HepG2 (cell line): ENCODE measurements at regions not wholly inside any gene's neighbourhood (a gene's known extent, or its start where the extent isn't known, plus 50 kb on each side); places are given as distances from the start of the nearest gene placed in this dataset.

Experiments used
- ATAC-seq: fragments of 200-7000 bp; cut with Tn5 transposase; 3 replicates; pipeline ENCODE4 v1.9.1; 2020; ENCODE audit warnings: mild to moderate bottlenecking, moderate library complexity
- BruUV-seq: library from RNA; stranded (reverse); fragments of 400-500 nt; replicated peaks from 2 replicates; lab custom pipeline; 2021; lab: Mats Ljungman, UMichigan
- CTCF ChIA-PET: fragments of 300-600 bp; formaldehyde crosslinking; extraction: SDS; loops from one replicate; lab custom pipeline; 2021; ENCODE audit warnings: low total read pairs, inconsistent platforms, low intra/inter-chr PET ratio; lab: Yijun Ruan, JAX
- POLR2A ChIA-PET: fragments of 350-600 bp; sonication (Branson Sonifier 250); formaldehyde crosslinking; loops from one replicate; lab custom pipeline; 2020; ENCODE audit warnings: antibody characterized with exemption, inconsistent platforms; lab: Yijun Ruan, JAX
- DNase-seq: peaks from one replicate; pipeline ENCODE4 v3.0.0-alpha.2; 2015; ENCODE audit warnings: low spot score
- FAIRE-seq: peaks from 3 replicates; lab custom pipeline; 2011; peaks lifted over from hg19 to GRCh38; lab: Jason Lieb, UNC
- H2AFZ ChIP-seq: one replicate; pipeline ENCODE4 v1.6.1; 2011; ENCODE audit warnings: low read length, inconsistent platforms
- H3K27ac ChIP-seq: fragments of 300-600 bp; 3 replicates; pipeline ENCODE4 v1.8.0; 2011; ENCODE audit warnings: mixed run types, mild to moderate bottlenecking, mixed read lengths, low read length, inconsistent platforms; ENCODE audit not compliant: insufficient read depth; ENCODE audit errors: extremely low read length
- H3K27me3 ChIP-seq, 2 experiments: fragments of 200-600 bp in 1 of 2; 2 replicates in 1 of 2; 3 replicates in 1 of 2; pipeline versions ENCODE4 v1.6.0 to v1.8.0; 2011; ENCODE audit warnings: low read length in 2 of 2, mild to moderate bottlenecking in 2 of 2, moderate library complexity in 2 of 2, inconsistent platforms in 1 of 2; ENCODE audit not compliant: insufficient read depth in 2 of 2, control insufficient read depth in 1 of 2
- H3K36me3 ChIP-seq, 2 experiments: fragments of 200-600 bp in 1 of 2; replicated peaks in 1 of 2; 2 replicates in 1 of 2; 3 replicates in 1 of 2; pipeline versions ENCODE4 v1.5.1 to v1.8.0; 2011; ENCODE audit warnings: low read length in 2 of 2, inconsistent platforms in 1 of 2; ENCODE audit not compliant: insufficient read depth in 2 of 2, control insufficient read depth in 1 of 2
- H3K4me1 ChIP-seq: 2 replicates; pipeline ENCODE4 v1.5.1; 2012; ENCODE audit warnings: low read length, inconsistent platforms; ENCODE audit not compliant: insufficient read depth
- H3K4me2 ChIP-seq: 2 replicates; pipeline ENCODE4 v1.6.0; 2011; ENCODE audit warnings: low read depth, low read length, inconsistent platforms
- H3K4me3 ChIP-seq, 3 experiments: fragments of 200-600 bp in 1 of 3; sonication (generic), shearing (Covaris generic) in 1 of 3; replicated peaks in 1 of 3; 2 replicates each; pipeline ENCODE4 v1.5.1; 2011 to 2016; ENCODE audit warnings: low read length in 3 of 3, inconsistent platforms in 2 of 3, low read depth in 2 of 3, mild to moderate bottlenecking in 2 of 3, control low read depth in 1 of 3, mixed read lengths in 1 of 3; ENCODE audit not compliant: insufficient read depth in 1 of 3
- H3K79me2 ChIP-seq: one replicate; pipeline ENCODE4 v1.6.1; 2011; ENCODE audit warnings: low read length, inconsistent platforms; ENCODE audit not compliant: insufficient read depth
- H3K9ac ChIP-seq: 2 replicates; pipeline ENCODE4 v1.6.0; 2011; ENCODE audit warnings: mild to moderate bottlenecking, low read depth, low read length, inconsistent platforms; ENCODE audit not compliant: insufficient read depth
- H3K9me3 ChIP-seq: 2 replicates; pipeline ENCODE4 v1.5.1; 2012; ENCODE audit warnings: mild to moderate bottlenecking, low read length
- H4K20me1 ChIP-seq: 2 replicates; pipeline ENCODE4 v1.6.0; 2011; ENCODE audit warnings: inconsistent platforms, mild to moderate bottlenecking, low read length, moderate library complexity; ENCODE audit not compliant: insufficient read depth
- E2F5 ChIP-seq: sonication (generic); formaldehyde crosslinking; conservative IDR thresholded peaks from 2 replicates; pipeline ENCODE4 v1.4.0; 2020; ENCODE audit warnings: missing genetic modification reagents
- ELF4 ChIP-seq: sonication (generic); formaldehyde crosslinking; IDR thresholded peaks from 2 replicates; pipeline ENCODE4 v1.5.0; 2020; ENCODE audit warnings: missing genetic modification reagents, mild to moderate bottlenecking, moderate library complexity, borderline replicate concordance
- GABPA ChIP-seq, 2 experiments: IDR thresholded peaks; 2 replicates each; pipeline ENCODE4 v1.6.1; 2011 to 2016; ENCODE audit warnings: low read depth in 2 of 2, low read length in 1 of 2, missing biosample characterization in 1 of 2, missing genetic modification characterization in 1 of 2
- HDAC2 ChIP-seq: sonication (generic); formaldehyde crosslinking; IDR thresholded peaks from 2 replicates; pipeline ENCODE4 v1.4.0; 2020; ENCODE audit warnings: missing genetic modification reagents
- NFE2L1 ChIP-seq: sonication (generic); formaldehyde crosslinking; IDR thresholded peaks from 2 replicates; pipeline ENCODE4 v1.4.0; 2020; ENCODE audit warnings: missing genetic modification reagents, mild to moderate bottlenecking, borderline replicate concordance
- RNF219 ChIP-seq: sonication (generic); formaldehyde crosslinking; IDR thresholded peaks from 2 replicates; pipeline ENCODE4 v1.5.0; 2020; ENCODE audit warnings: mild to moderate bottlenecking, missing genetic modification reagents
- UBTF ChIP-seq: sonication (generic); formaldehyde crosslinking; IDR thresholded peaks from 2 replicates; pipeline ENCODE4 v1.4.0; 2020; ENCODE audit warnings: mild to moderate bottlenecking, missing genetic modification reagents
- ZBTB26 ChIP-seq: IDR thresholded peaks from 2 replicates; pipeline ENCODE4 v1.6.1; 2016; ENCODE audit warnings: missing compliant biosample characterization, missing genetic modification reagents, borderline replicate concordance
- ZNF333 ChIP-seq: sonication (generic); formaldehyde crosslinking; IDR thresholded peaks from 2 replicates; pipeline ENCODE4 v1.4.0; 2020; ENCODE audit warnings: mild to moderate bottlenecking, missing genetic modification reagents, borderline replicate concordance
- ZNF687 ChIP-seq: sonication (generic); formaldehyde crosslinking; IDR thresholded peaks from 2 replicates; pipeline ENCODE4 v1.5.1; 2020; ENCODE audit warnings: mild to moderate bottlenecking, missing genetic modification reagents, moderate library complexity
- WGBS: methylation state at CpG from one replicate; pipeline ENCODE4 v1.1.6; 2017; ENCODE audit warnings: low lambda C conversion rate; 5-methylcytosine and 5-hydroxymethylcytosine counted together
- in situ Hi-C: cut with HindIII; loops from 2 replicates; pipeline ENCODE4 v1.10.0; 2017; ENCODE audit warnings: low pct_unique_long_range_greater_than_20kb; ENCODE audit not compliant: extremely low pct_ligation_motif_present
- intact Hi-C: fragments of 100-400 bp; cut with micrococcal nuclease; formaldehyde crosslinking; loops from one replicate; pipeline ENCODE4 v1.10.0; 2022; ENCODE audit not compliant: unreplicated experiment

- BruUV-seq = no TSS peak
- H3K79me2 ChIP-seq = no peaks in the 10 kb centered on the region
- intact Hi-C loops (no loop called here), in situ Hi-C loops (no loop called here)
- WGBS = 0% methylated on average over 4 of the region's 4 CpGs
- H3K4me3 ChIP-seq = no peak overlapping the region
- H3K27ac ChIP-seq = no peak overlapping the region
- ChIA-PET CTCF (no interaction called here), POLR2A (no interaction called here)
- H3K27me3 ChIP-seq = peaks cover 5 to 77% of the 10 kb centered on the region in 2 experiments; a peak in 4 of 5 replicates
- no peak overlapping the region for H3K9ac ChIP-seq
- no peak for FAIRE-seq
- ATAC-seq = no peak
- no peak for DNase-seq
- H3K4me2 ChIP-seq = no peak overlapping the region
- no peaks in the 10 kb centered on the region for H3K36me3 ChIP-seq
- no peaks in the 10 kb centered on the region for H3K4me1 ChIP-seq
- no peaks in the 10 kb centered on the region for H4K20me1 ChIP-seq
- H3K9me3 ChIP-seq = no peaks in the 10 kb centered on the region
- no peak overlapping the region for H2AFZ ChIP-seq
- TF ChIP-seq RNF219 (CRISPR knock-in tag) (no peak), UBTF (CRISPR knock-in tag) (no peak), ZNF687 (no peak), ZBTB26 (CRISPR knock-in tag) (no peak), HDAC2 (CRISPR knock-in tag) (no peak), E2F5 (CRISPR knock-in tag) (no peak), ELF4 (CRISPR knock-in tag) (no peak), ZNF333 (no peak), NFE2L1 (CRISPR knock-in tag) (no peak), GABPA (IDR thresholded peaks at IDR 0.05; ENCODE audit: low read depth, low read length) (no peak), GABPA (CRISPR knock-in tag; IDR thresholded peaks at IDR 0.05; ENCODE audit: low read depth) (no peak)
These were observed 61.4 kb upstream of the TUBA3E start for GRCh38 chr2:130259594-130259993.
